ENCODE measurements at regions not wholly inside any gene's neighbourhood (a gene's known extent, or its start where the extent isn't known, plus 50 kb on each side); places are given as distances from the start of the nearest gene placed in this dataset.

GRCh38 chr18:44536619-44537018 lies 144.1 kb upstream of the SETBP1 start:
- TF ChIP-seq POLR2A (IDR thresholded peaks at IDR 0.05; ENCODE audit: low read depth, low read length) (no peak), POLR2AphosphoS5 (IDR thresholded peaks at IDR 0.05; ENCODE audit: low read depth, low read length) (no peak)
